CD4-positive, alpha-beta T cell (primary cell): ENCODE measurements at regions not wholly inside any gene's neighbourhood (a gene's known extent, or its start where the extent isn't known, plus 50 kb on each side); places are given as distances from the start of the nearest gene placed in this dataset.

ENCODE experiments used
- ATAC-seq: fragments of 200-7000 bp; cut with Tn5 transposase; one replicate; pipeline ENCODE4 v1.10.0; 2022; ENCODE audit warnings: mild to moderate bottlenecking; ENCODE audit not compliant: poor library complexity
- CTCF ChIA-PET: fragments of 350-600 bp; sonication (Branson Sonifier 250); formaldehyde crosslinking; loops from one replicate; lab custom pipeline; 2021; ENCODE audit warnings: antibody characterized with exemption, inconsistent platforms; lab: Charles Lee
- POLR2A ChIA-PET: fragments of 350-600 bp; sonication (Branson Sonifier 250); formaldehyde crosslinking; loops from one replicate; lab custom pipeline; 2021; ENCODE audit warnings: antibody characterized with exemption, inconsistent platforms; lab: Charles Lee
- DNase-seq, 14 experiments: peaks; one replicate each; pipeline ENCODE4 v3.0.0-alpha.2; 2013 to 2020; ENCODE audit warnings: mixed read lengths in 2 of 14
- H3K27ac ChIP-seq, 2 donors: one replicate each; pipeline versions ENCODE4 v1.5.1 to v1.7.0; 2013; ENCODE audit warnings: low read length in 2 of 2, low read depth in 1 of 2, mild to moderate bottlenecking in 1 of 2
- H3K27me3 ChIP-seq, 2 experiments: 1 replicate in 1 of 2; 2 replicates in 1 of 2; pipeline versions ENCODE4 v1.6.1 to v1.7.0; 2013; ENCODE audit warnings: low read length in 2 of 2, control low read depth in 1 of 2, mild to moderate bottlenecking in 1 of 2, moderate library complexity in 1 of 2; ENCODE audit not compliant: insufficient read depth in 2 of 2, control insufficient read depth in 1 of 2
- H3K36me3 ChIP-seq: one replicate; pipeline ENCODE4 v1.6.1; 2013; ENCODE audit warnings: low read length, control low read depth; ENCODE audit not compliant: insufficient read depth
- H3K4me1 ChIP-seq: one replicate; pipeline ENCODE4 v1.6.1; 2013; ENCODE audit warnings: low read length, control low read depth; ENCODE audit not compliant: insufficient read depth
- H3K4me3 ChIP-seq: one replicate; pipeline ENCODE4 v1.5.1; 2013; ENCODE audit warnings: mild to moderate bottlenecking, low read length, moderate library complexity
- H3K9me3 ChIP-seq, 2 experiments: 1 replicate in 1 of 2; 2 replicates in 1 of 2; pipeline versions ENCODE4 v1.6.1 to v1.7.0; 2013; ENCODE audit warnings: low read length in 2 of 2, mild to moderate bottlenecking in 2 of 2, control low read depth in 1 of 2, moderate library complexity in 1 of 2; ENCODE audit not compliant: control insufficient read depth in 1 of 2, insufficient read depth in 1 of 2
- H3K27ac Mint-ChIP-seq: one replicate; pipeline ENCODE4 v1.8.0; 2020; ENCODE audit warnings: mixed read lengths
- H3K27me3 Mint-ChIP-seq: one replicate; pipeline ENCODE4 v1.8.0; 2021; ENCODE audit warnings: mixed read lengths
- H3K36me3 Mint-ChIP-seq: one replicate; pipeline ENCODE4 v1.8.0; 2021; ENCODE audit warnings: low read depth, mixed read lengths
- H3K4me1 Mint-ChIP-seq: one replicate; pipeline ENCODE4 v1.8.0; 2021; ENCODE audit warnings: low read depth, mixed read lengths
- H3K4me3 Mint-ChIP-seq: one replicate; pipeline ENCODE4 v1.8.0; 2020; ENCODE audit warnings: mild to moderate bottlenecking, mixed read lengths
- H3K9me3 Mint-ChIP-seq: one replicate; pipeline ENCODE4 v1.8.0; 2020; ENCODE audit warnings: mixed read lengths
- intact Hi-C, 2 experiments: fragments of 100-400 bp; cut with DNase I in 1 of 2; cut with micrococcal nuclease in 1 of 2; formaldehyde crosslinking; loops; one replicate each; pipeline versions ENCODE4 v1.15.1 to v1.9.0; 2023 to 2025; cut with DNase I, micrococcal nuclease
- TF ChIP-seq, protein P1 (sequence below): fragments of 200-600 bp; IDR thresholded peaks from one replicate; pipeline ENCODE4 v1.8.0; 2022; ENCODE audit warnings: antibody characterized with exemption, mild to moderate bottlenecking

DNA sequence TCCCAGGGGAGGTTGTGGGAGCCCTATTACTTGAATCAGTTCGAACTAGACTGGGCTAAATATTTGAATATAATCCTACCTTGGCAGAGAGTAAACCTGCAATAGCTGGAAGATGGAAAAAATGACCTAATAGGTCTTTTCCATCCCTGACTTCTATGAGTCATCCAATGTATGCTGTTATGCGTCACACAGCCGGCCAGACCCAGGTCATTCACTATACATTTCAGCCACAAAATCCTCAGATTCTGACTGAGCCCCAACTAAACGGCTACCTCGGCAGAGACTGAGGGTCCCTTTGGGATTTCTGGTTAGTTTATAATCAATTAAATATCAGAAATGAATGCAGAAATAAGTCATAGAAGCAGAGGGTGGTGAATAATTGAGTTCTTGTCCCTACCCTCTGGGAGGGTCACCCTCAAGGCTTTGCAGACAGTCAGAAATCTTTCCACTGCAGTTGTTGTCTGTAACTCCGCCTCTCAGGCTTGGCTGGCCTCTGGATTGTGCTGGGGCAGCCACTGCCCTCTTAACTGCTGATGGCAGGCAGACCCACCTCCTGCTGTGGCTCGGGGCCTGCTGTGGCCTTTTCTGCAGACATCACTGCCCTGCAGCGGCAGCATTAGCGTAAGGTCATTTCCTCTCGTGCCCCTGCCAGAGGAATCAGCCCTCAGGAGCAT is 240.5 kb downstream of the TGFB2 start:
- POLR2A ChIA-PET, result no interaction called here
- CTCF ChIA-PET, result no interaction called here
- H3K27me3 ChIP-seq, result no peaks in the 10 kb centered on the region
- intact Hi-C loops, result no loop called here
- Mint-ChIP-seq H3K4me1 (no peaks in the 10 kb centered on the region), H3K27ac (no peak overlapping the region), H3K4me3 (no peak overlapping the region), H3K36me3 (no peaks in the 10 kb centered on the region), H3K27me3 (no peaks in the 10 kb centered on the region), H3K9me3 (peaks cover 5% of the 10 kb centered on the region)
- no peaks in the 10 kb centered on the region for H3K4me1 ChIP-seq
- DNase-seq (no peak), ATAC-seq (no peak)
- H3K27ac ChIP-seq, result no peak overlapping the region
- no peaks in the 10 kb centered on the region for H3K36me3 ChIP-seq
- H3K9me3 ChIP-seq, result peaks cover 0 to 5% of the 10 kb centered on the region in 2 experiments
- H3K4me3 ChIP-seq, result no peak overlapping the region
- TF ChIP-seq, protein P1, sequence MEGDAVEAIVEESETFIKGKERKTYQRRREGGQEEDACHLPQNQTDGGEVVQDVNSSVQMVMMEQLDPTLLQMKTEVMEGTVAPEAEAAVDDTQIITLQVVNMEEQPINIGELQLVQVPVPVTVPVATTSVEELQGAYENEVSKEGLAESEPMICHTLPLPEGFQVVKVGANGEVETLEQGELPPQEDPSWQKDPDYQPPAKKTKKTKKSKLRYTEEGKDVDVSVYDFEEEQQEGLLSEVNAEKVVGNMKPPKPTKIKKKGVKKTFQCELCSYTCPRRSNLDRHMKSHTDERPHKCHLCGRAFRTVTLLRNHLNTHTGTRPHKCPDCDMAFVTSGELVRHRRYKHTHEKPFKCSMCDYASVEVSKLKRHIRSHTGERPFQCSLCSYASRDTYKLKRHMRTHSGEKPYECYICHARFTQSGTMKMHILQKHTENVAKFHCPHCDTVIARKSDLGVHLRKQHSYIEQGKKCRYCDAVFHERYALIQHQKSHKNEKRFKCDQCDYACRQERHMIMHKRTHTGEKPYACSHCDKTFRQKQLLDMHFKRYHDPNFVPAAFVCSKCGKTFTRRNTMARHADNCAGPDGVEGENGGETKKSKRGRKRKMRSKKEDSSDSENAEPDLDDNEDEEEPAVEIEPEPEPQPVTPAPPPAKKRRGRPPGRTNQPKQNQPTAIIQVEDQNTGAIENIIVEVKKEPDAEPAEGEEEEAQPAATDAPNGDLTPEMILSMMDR, result no peak

DNA sequence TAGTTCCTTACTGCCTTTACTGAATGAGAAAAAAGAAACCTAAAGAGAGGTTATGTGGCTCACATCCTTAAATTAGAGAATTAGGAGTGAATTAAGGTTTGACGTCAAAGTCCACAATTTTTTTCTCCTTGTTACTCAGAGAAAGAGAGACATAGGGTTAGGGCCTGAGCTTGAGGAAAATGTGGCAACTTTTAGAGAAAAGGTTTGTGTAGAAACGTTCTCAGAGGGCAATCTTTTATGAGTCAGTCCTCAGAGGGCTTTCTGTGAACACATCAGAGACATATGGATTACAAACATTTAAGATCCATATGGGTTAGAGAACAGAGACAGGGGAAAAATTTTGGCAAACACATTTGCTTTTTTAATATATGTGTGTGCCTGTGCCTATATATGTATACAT is 242.8 kb downstream of the TGFB2 start:
- intact Hi-C loops, result no loop called here
- no peak overlapping the region for H3K4me3 ChIP-seq
- Mint-ChIP-seq H3K27ac (no peak overlapping the region), H3K27me3 (no peaks in the 10 kb centered on the region), H3K4me3 (no peak overlapping the region), H3K4me1 (no peaks in the 10 kb centered on the region), H3K36me3 (no peaks in the 10 kb centered on the region), H3K9me3 (peaks cover 2% of the 10 kb centered on the region)
- no peak overlapping the region for H3K27ac ChIP-seq
- DNase-seq, result no peak
- peaks cover 0 to 5% of the 10 kb centered on the region in 2 experiments for H3K9me3 ChIP-seq
- ChIA-PET POLR2A (no interaction called here), CTCF (no interaction called here)
- TF ChIP-seq, protein P1, result no peak
- H3K27me3 ChIP-seq, result no peaks in the 10 kb centered on the region
- H3K4me1 ChIP-seq, result no peaks in the 10 kb centered on the region
- H3K36me3 ChIP-seq, result no peaks in the 10 kb centered on the region
- no peak for ATAC-seq

DNA sequence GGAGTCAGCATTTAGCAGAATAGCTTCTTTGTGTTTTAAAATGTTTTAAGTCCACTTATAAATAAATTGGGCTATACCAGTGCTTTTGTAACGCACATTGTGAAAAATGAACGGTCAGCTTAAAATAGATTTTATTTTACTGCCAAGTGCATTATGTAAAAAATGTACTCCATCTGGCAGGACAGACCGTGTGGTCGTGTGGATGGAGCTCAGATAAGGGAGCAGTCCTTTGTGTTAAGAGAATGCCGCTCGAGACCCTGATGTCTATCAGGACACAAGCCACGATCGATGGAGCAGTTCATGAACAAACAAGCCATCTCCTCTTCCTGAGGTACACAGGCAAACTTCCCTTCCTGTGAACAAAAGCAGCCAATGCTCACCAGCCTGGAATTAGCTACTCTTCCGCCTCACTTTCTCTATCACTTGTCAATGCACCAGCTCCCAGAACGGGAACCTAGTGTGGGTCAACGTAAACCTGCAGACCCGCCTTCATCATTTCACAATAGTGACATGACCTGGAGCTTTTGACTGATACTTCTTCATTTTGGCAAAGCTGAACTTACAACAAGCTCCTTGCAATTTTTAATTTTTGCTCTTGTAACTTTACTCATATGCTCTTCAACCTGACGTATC is 243.5 kb downstream of the TGFB2 start:
- Histone ChIP-seq H3K27me3 (no peaks in the 10 kb centered on the region), H3K4me3 (no peak overlapping the region), H3K36me3 (no peaks in the 10 kb centered on the region), H3K9me3 (peaks cover 0 to 5% of the 10 kb centered on the region in 2 experiments), H3K27ac (no peak overlapping the region), H3K4me1 (no peaks in the 10 kb centered on the region)
- Mint-ChIP-seq H3K27me3 (no peaks in the 10 kb centered on the region), H3K27ac (no peak overlapping the region), H3K4me1 (no peaks in the 10 kb centered on the region), H3K9me3 (no peaks in the 10 kb centered on the region), H3K4me3 (no peak overlapping the region), H3K36me3 (no peaks in the 10 kb centered on the region)
- intact Hi-C loops, result no loop called here
- TF ChIP-seq, protein P1, result no peak
- POLR2A ChIA-PET, result no interaction called here
- ATAC-seq (no peak), DNase-seq (peak in 1 of 14 experiments; percentile 5)
- CTCF ChIA-PET, result no interaction called here
